Breast epithelium (tissue), 3 donors: ENCODE measurements at regions not wholly inside any gene's neighbourhood (a gene's known extent, or its start where the extent isn't known, plus 50 kb on each side); places are given as distances from the start of the nearest gene placed in this dataset.

ENCODE experiments used
- POLR2A ChIP-seq: fragments of 450-650 bp; IDR thresholded peaks from one replicate; pipeline ENCODE4 v1.6.1; 2016; ENCODE audit warnings: antibody characterized with exemption, mild to moderate bottlenecking, moderate library complexity
- POLR2AphosphoS5 ChIP-seq, 3 donors: sonication (generic); formaldehyde crosslinking; IDR thresholded peaks; one replicate each; pipeline ENCODE4 v1.6.1; 2017; ENCODE audit warnings: antibody characterized with exemption in 3 of 3
- TF ChIP-seq, protein P1 (sequence below), 3 donors: fragments of 450-650 bp; IDR thresholded peaks; one replicate each; pipeline ENCODE4 v1.5.1; 2016 to 2017; ENCODE audit warnings: antibody characterized with exemption in 3 of 3, mild to moderate bottlenecking in 3 of 3, moderate library complexity in 3 of 3

DNA sequence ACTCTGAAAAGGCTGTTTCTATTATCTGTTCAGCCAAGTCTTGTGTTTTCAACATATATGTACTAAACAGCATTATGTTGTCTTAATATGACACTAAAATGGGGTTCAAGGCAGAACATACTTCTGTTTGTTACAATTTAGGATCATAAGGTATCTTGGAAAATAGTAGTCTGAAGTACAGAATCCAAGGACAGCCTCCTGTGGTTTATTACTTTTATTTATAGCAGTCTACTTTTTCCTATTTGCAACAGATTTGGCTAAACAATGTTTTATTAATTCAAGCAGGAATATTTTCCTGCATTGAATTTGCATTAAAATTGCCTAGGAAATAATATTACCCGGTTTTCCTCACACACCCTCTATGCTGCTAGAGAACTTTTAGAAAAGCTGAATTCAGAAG lies 67.7 kb downstream of the PLEKHG1 start:
- no peak for TF ChIP-seq POLR2A
- TF ChIP-seq POLR2AphosphoS5 (IDR thresholded peaks at IDR 0.05): no peak
- TF ChIP-seq, protein P1, sequence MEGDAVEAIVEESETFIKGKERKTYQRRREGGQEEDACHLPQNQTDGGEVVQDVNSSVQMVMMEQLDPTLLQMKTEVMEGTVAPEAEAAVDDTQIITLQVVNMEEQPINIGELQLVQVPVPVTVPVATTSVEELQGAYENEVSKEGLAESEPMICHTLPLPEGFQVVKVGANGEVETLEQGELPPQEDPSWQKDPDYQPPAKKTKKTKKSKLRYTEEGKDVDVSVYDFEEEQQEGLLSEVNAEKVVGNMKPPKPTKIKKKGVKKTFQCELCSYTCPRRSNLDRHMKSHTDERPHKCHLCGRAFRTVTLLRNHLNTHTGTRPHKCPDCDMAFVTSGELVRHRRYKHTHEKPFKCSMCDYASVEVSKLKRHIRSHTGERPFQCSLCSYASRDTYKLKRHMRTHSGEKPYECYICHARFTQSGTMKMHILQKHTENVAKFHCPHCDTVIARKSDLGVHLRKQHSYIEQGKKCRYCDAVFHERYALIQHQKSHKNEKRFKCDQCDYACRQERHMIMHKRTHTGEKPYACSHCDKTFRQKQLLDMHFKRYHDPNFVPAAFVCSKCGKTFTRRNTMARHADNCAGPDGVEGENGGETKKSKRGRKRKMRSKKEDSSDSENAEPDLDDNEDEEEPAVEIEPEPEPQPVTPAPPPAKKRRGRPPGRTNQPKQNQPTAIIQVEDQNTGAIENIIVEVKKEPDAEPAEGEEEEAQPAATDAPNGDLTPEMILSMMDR (IDR thresholded peaks at IDR 0.05): no peak
